SK-N-SH (cell line): ENCODE measurements at regions not wholly inside any gene's neighbourhood (a gene's known extent, or its start where the extent isn't known, plus 50 kb on each side); places are given as distances from the start of the nearest gene placed in this dataset.

Experiments used
- CTCF ChIA-PET: fragments of 300-600, 350-600 bp; formaldehyde crosslinking; extraction: SDS; loops from one replicate; lab custom pipeline; 2021; lab: Yijun Ruan, JAX
- POLR2A ChIA-PET: fragments of 350-600 bp; sonication (Branson Sonifier 250); formaldehyde crosslinking; extraction: SDS; loops from one replicate; lab custom pipeline; 2020; ENCODE audit warnings: antibody characterized with exemption, inconsistent platforms; lab: Yijun Ruan, JAX
- DNase-seq: peaks from one replicate; pipeline ENCODE4 v3.0.0; 2012
- H2AFZ ChIP-seq: fragments of 200-600 bp; sonication (generic); 2 replicates; pipeline ENCODE4 v1.8.1; 2016; ENCODE audit warnings: antibody characterized with exemption, mild to moderate bottlenecking, low read depth
- H3F3A ChIP-seq: fragments of 200-600 bp; sonication (generic); replicated peaks from 2 replicates; pipeline ENCODE3; 2016; ENCODE audit warnings: antibody characterized with exemption, mild to moderate bottlenecking; ENCODE audit not compliant: insufficient read depth
- H3K27ac ChIP-seq, 2 experiments: fragments of 200-500 bp in 1 of 2; fragments of 200-600 bp in 1 of 2; sonication (Bioruptor generic) in 1 of 2; sonication (generic), shearing (Covaris generic) in 1 of 2; 2 replicates each; pipeline versions ENCODE4 v1.5.1 to v1.6.1; 2014 to 2016; ENCODE audit warnings: low read depth in 2 of 2, inconsistent platforms in 1 of 2, low read length in 1 of 2, mild to moderate bottlenecking in 1 of 2, mixed read lengths in 1 of 2
- H3K27me3 ChIP-seq: fragments of 200-600 bp; sonication (generic), shearing (Covaris generic); 2 replicates; pipeline ENCODE4 v1.6.1; 2016; ENCODE audit warnings: mixed run types; ENCODE audit not compliant: insufficient read depth
- H3K36me3 ChIP-seq, 2 experiments: fragments of 200-500 bp in 1 of 2; fragments of 200-600 bp in 1 of 2; sonication (Bioruptor generic) in 1 of 2; sonication (generic) in 1 of 2; replicated peaks in 1 of 2; 2 replicates each; pipeline versions ENCODE3 to v1.5.1; 2014 to 2016; ENCODE audit warnings: low read length in 1 of 2, mild to moderate bottlenecking in 1 of 2; ENCODE audit not compliant: insufficient read depth in 2 of 2, control insufficient read depth in 1 of 2
- H3K4me1 ChIP-seq, 2 experiments: fragments of 200-500 bp in 1 of 2; fragments of 200-600 bp in 1 of 2; sonication (Bioruptor generic) in 1 of 2; sonication (generic), shearing (Covaris generic) in 1 of 2; 2 replicates each; pipeline versions ENCODE4 v1.5.1 to v1.6.1; 2014 to 2016; ENCODE audit warnings: low read depth in 1 of 2, low read length in 1 of 2, mixed run types in 1 of 2; ENCODE audit not compliant: insufficient read depth in 2 of 2, control insufficient read depth in 1 of 2
- H3K4me2 ChIP-seq: fragments of 200-600 bp; sonication (generic), shearing (Covaris generic); 2 replicates; pipeline ENCODE4 v1.6.1; 2017; ENCODE audit warnings: mixed run types
- H3K4me3 ChIP-seq, 2 experiments: fragments of 200-500 bp in 1 of 2; fragments of 200-600 bp in 1 of 2; sonication (Bioruptor generic) in 1 of 2; sonication (generic), shearing (Covaris generic) in 1 of 2; 2 replicates each; pipeline versions ENCODE4 v1.5.1 to v1.8.1; 2014 to 2016; ENCODE audit warnings: low read depth in 2 of 2, inconsistent platforms in 1 of 2, low read length in 1 of 2, mild to moderate bottlenecking in 1 of 2, mixed read lengths in 1 of 2, moderate library complexity in 1 of 2
- H3K79me2 ChIP-seq: fragments of 200-600 bp; sonication (generic); 2 replicates; pipeline ENCODE4 v1.8.1; 2017; ENCODE audit warnings: mild to moderate bottlenecking; ENCODE audit not compliant: insufficient read depth
- H3K9ac ChIP-seq: fragments of 200-600 bp; sonication (generic); 2 replicates; pipeline ENCODE4 v1.6.1; 2017; ENCODE audit warnings: mixed run types
- H3K9me2 ChIP-seq: fragments of 200-600 bp; sonication (generic); 2 replicates; pipeline ENCODE4 v1.6.1; 2017; ENCODE audit warnings: mixed run types
- H3K9me3 ChIP-seq: fragments of 200-600 bp; sonication (generic); 2 replicates; pipeline ENCODE4 v1.6.1; 2017; ENCODE audit warnings: mixed run types, mild to moderate bottlenecking, moderate library complexity
- H4K20me1 ChIP-seq: fragments of 200-600 bp; sonication (generic); 2 replicates; pipeline ENCODE4 v1.6.1; 2017; ENCODE audit warnings: mild to moderate bottlenecking, mixed run types; ENCODE audit not compliant: insufficient read depth
- CHD2 ChIP-seq: fragments of 150-350 bp; IDR thresholded peaks from 2 replicates; pipeline ENCODE4 v1.6.1; 2018; ENCODE audit warnings: low read length; ENCODE audit not compliant: partially characterized antibody
- ELF1 ChIP-seq: IDR thresholded peaks from 2 replicates; pipeline ENCODE4 v1.4.0; 2012
- EP300 ChIP-seq, 2 experiments: IDR thresholded peaks; 2 replicates each; pipeline versions ENCODE4 v1.4.0 to v1.6.1; 2012; ENCODE audit warnings: borderline replicate concordance in 1 of 2, low read depth in 1 of 2, low read length in 1 of 2
- FOSL2 ChIP-seq: IDR thresholded peaks from 2 replicates; pipeline ENCODE4 v1.4.0; 2012; ENCODE audit warnings: low read depth, mild to moderate bottlenecking, moderate library complexity, borderline replicate concordance
- FOXJ3 ChIP-seq: sonication (generic); formaldehyde crosslinking; IDR thresholded peaks from 2 replicates; pipeline ENCODE4 v1.5.1; 2020; ENCODE audit warnings: mild to moderate bottlenecking, missing genetic modification reagents
- JUND ChIP-seq: IDR thresholded peaks from 2 replicates; pipeline ENCODE4 v1.4.0; 2012
- NFIC ChIP-seq: IDR thresholded peaks from 2 replicates; pipeline ENCODE4 v1.4.0; 2012; ENCODE audit warnings: borderline replicate concordance
- POLR2AphosphoS5 ChIP-seq: IDR thresholded peaks from 2 replicates; pipeline ENCODE4 v1.6.1; 2012; ENCODE audit warnings: low read depth, low read length
- RAD21 ChIP-seq: IDR thresholded peaks from 2 replicates; pipeline ENCODE4 v1.6.1; 2012; ENCODE audit warnings: mild to moderate bottlenecking, low read length
- RFX5 ChIP-seq: IDR thresholded peaks from 2 replicates; pipeline ENCODE4 v1.6.1; 2012; ENCODE audit warnings: mild to moderate bottlenecking, improper control_type of control experiment, low read length
- SIN3A ChIP-seq: IDR thresholded peaks from 2 replicates; pipeline ENCODE4 v1.6.1; 2012; ENCODE audit warnings: low read depth, mild to moderate bottlenecking, low read length, moderate library complexity, borderline replicate concordance
- SMC3 ChIP-seq: IDR thresholded peaks from 2 replicates; pipeline ENCODE4 v1.6.1; 2012; ENCODE audit warnings: low read depth, low read length, improper control_type of control experiment
- TAF1 ChIP-seq: IDR thresholded peaks from 2 replicates; pipeline ENCODE4 v1.6.1; 2012; ENCODE audit warnings: low read depth, mild to moderate bottlenecking, low read length, moderate library complexity, borderline replicate concordance
- TEAD4 ChIP-seq: IDR thresholded peaks from 2 replicates; pipeline ENCODE4 v1.4.0; 2012; ENCODE audit warnings: mild to moderate bottlenecking, borderline replicate concordance; ENCODE audit not compliant: insufficient read depth
- USF1 ChIP-seq: IDR thresholded peaks from 2 replicates; pipeline ENCODE4 v1.4.0; 2012; ENCODE audit warnings: low read depth, borderline replicate concordance
- YY1 ChIP-seq: IDR thresholded peaks from 2 replicates; pipeline ENCODE4 v1.4.0; 2012; ENCODE audit warnings: low read depth, mild to moderate bottlenecking
- WGBS: methylation state at CpG from one replicate; pipeline ENCODE4 v1.1.6; 2017; ENCODE audit warnings: low lambda C conversion rate; 5-methylcytosine and 5-hydroxymethylcytosine counted together
- TF ChIP-seq, protein P1 (sequence below): IDR thresholded peaks from 2 replicates; pipeline ENCODE4 v1.6.1; 2012; ENCODE audit warnings: mild to moderate bottlenecking, low read depth, low read length, moderate library complexity

GRCh38 chr10:35888400-35888799, 246.3 kb upstream of the FZD8 start:
- no peaks in the 10 kb centered on the region for H3K36me3 ChIP-seq
- no peak for DNase-seq
- H2AFZ ChIP-seq: no peak overlapping the region
- H3K27ac ChIP-seq: no peak overlapping the region
- WGBS: 76% methylated on average over 5 of the region's 5 CpGs
- no peaks in the 10 kb centered on the region for H3F3A ChIP-seq
- no peaks in the 10 kb centered on the region for H3K9me2 ChIP-seq
- H3K79me2 ChIP-seq: no peaks in the 10 kb centered on the region
- no peak overlapping the region for H3K4me2 ChIP-seq
- H3K4me1 ChIP-seq: no peaks in the 10 kb centered on the region; a peak in 1 of 4 replicates
- H4K20me1 ChIP-seq: no peaks in the 10 kb centered on the region
- no peaks in the 10 kb centered on the region for H3K9me3 ChIP-seq
- H3K4me3 ChIP-seq: no peak overlapping the region
- CTCF ChIA-PET: no interaction called here
- H3K9ac ChIP-seq: no peak overlapping the region
- POLR2A ChIA-PET: no interaction called here
- no peaks in the 10 kb centered on the region for H3K27me3 ChIP-seq
- TF ChIP-seq RFX5: no peak
- no peak for TF ChIP-seq TEAD4
- no peak for TF ChIP-seq RAD21
- no peak for TF ChIP-seq NFIC
- no peak for TF ChIP-seq CHD2
- TF ChIP-seq FOSL2: no peak
- no peak for TF ChIP-seq SIN3A
- TF ChIP-seq EP300 (IDR thresholded peaks at IDR 0.05; ENCODE audit: borderline replicate concordance in 1 of 2, low read depth in 1 of 2, low read length in 1 of 2): no peak
- TF ChIP-seq TAF1: no peak
- TF ChIP-seq, protein P1, sequence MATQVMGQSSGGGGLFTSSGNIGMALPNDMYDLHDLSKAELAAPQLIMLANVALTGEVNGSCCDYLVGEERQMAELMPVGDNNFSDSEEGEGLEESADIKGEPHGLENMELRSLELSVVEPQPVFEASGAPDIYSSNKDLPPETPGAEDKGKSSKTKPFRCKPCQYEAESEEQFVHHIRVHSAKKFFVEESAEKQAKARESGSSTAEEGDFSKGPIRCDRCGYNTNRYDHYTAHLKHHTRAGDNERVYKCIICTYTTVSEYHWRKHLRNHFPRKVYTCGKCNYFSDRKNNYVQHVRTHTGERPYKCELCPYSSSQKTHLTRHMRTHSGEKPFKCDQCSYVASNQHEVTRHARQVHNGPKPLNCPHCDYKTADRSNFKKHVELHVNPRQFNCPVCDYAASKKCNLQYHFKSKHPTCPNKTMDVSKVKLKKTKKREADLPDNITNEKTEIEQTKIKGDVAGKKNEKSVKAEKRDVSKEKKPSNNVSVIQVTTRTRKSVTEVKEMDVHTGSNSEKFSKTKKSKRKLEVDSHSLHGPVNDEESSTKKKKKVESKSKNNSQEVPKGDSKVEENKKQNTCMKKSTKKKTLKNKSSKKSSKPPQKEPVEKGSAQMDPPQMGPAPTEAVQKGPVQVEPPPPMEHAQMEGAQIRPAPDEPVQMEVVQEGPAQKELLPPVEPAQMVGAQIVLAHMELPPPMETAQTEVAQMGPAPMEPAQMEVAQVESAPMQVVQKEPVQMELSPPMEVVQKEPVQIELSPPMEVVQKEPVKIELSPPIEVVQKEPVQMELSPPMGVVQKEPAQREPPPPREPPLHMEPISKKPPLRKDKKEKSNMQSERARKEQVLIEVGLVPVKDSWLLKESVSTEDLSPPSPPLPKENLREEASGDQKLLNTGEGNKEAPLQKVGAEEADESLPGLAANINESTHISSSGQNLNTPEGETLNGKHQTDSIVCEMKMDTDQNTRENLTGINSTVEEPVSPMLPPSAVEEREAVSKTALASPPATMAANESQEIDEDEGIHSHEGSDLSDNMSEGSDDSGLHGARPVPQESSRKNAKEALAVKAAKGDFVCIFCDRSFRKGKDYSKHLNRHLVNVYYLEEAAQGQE: no peak
- TF ChIP-seq ELF1: no peak
- TF ChIP-seq FOXJ3 (CRISPR knock-in tag): no peak
- no peak for TF ChIP-seq SMC3
- no peak for TF ChIP-seq YY1
- no peak for TF ChIP-seq USF1
- no peak for TF ChIP-seq JUND
- TF ChIP-seq POLR2AphosphoS5: no peak
- TF ChIP-seq, all 33 proteins: peak for 0
